Hippocampal formation (tissue), 2 donors: ENCODE measurements at regions not wholly inside any gene's neighbourhood (a gene's known extent, or its start where the extent isn't known, plus 50 kb on each side); places are given as distances from the start of the nearest gene placed in this dataset.

ENCODE experiments used
- DNase-seq, 2 donors: peaks; one replicate each; lab custom pipeline; 2025; lab: John Stamatoyannopoulos, UW

DNA sequence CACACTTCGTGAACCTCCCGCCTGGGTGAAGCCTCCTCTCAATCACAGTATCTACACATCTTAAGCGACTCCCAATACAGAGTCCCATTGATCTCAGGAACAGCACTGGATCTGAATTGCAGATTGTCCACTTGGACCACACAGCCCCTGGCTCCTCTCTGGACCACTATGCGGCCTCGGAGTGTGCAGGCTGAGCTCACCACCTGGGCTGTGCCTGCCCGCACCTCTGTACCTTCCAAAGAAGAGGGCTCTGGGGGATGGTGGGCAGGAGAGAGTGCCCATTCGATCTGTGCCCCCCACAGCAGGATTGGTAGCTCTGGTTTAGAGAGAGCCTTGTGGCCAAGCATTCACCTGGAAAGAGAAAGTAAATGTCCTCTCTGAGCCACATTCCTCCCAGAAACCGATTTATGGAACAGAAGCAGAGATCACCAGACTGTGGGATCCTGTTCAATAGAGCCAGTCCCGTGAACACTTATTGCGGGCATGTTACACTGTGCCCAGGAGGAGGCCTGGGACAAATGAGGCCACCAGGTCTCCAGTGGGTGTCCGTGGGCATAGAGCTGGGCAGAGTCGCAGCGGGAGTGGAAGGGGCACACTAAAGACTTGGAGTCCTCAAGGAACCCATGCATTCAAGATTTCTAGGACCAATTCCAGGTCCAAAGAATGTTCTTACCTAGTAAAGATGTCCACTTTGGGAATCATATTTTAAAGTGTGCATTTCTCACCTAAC, 141.6 kb upstream of the SOX1 start:
- DNase-seq: no peak

DNA sequence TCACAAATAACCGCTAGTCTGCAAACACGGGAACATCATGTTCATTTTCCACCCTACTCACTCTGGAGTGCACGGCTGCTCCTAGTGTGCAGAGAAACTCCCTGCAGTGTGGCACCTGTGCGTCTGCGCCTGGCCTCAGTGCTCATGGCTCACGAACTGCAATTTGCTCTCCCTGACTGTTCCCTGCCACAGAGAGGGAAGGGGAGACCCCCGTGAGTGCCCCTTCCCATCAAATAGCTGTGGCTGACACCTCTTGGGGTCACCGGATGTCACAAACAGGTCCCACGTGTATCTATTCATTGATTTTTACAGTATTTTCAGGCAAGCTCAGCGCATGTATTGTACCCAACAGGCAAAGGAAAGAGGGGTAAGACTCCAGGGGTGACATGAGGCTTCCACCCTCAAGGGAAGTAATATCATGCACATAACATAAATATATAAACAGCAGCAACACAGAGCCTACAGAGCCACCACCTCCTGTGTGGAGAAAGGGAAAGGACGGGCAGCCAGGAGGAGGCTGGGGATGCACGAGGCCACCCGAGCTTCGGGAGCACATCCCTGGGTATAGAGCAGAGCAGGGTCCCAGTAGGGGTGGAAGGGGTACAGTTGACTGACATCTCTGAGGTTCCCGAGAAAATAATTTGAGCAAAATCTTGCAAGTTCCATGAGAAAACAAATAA, 140.3 kb upstream of the SOX1 start:
- DNase-seq: no peak

DNA sequence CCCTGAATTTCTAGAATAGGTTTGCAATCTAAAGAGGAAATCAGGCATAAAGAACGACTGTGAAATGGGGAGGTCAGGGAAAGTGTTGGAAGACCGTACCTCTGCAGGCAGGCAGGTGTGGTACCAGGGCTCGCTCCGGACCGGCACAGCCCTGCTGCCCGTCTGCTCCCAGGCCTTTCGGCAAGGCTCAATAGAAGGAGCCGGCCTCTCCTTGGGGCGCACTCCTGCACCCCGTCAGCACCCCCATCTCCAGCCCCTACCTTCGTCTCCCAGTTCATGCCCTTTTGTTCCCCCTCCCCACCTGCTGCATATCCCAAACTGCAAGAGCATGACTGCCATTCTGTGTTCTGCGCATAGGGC, 139.8 kb upstream of the SOX1 start:
- DNase-seq: no peak

DNA sequence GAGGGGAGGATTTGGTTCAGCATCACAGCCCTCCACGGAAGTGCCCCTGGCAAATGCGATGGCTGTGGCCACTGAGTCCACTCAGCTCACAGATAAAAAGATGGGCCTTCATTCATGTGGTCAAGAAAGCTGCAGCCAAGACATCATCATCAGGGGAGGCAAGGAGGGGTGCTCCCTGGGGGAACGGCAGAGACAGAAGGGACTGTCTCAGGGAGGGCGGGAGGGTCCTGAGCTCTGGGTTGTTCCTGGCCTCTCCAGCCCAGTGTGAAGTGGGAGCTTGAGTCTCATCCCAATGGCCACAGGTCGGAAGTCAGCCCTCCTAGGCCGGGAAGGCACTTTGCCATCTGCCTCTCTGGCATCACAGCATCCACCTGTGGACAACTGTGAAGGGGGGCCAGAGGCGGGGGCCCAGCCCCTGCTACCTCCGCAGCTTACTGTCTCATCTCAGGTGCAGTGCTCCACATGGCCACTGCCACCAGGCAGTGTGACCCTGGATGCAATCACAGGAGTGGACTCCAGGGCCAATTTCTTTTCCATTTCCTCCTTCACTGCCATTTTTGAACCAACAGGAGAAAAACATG, 137.8 kb upstream of the SOX1 start:
- no peak for DNase-seq

DNA sequence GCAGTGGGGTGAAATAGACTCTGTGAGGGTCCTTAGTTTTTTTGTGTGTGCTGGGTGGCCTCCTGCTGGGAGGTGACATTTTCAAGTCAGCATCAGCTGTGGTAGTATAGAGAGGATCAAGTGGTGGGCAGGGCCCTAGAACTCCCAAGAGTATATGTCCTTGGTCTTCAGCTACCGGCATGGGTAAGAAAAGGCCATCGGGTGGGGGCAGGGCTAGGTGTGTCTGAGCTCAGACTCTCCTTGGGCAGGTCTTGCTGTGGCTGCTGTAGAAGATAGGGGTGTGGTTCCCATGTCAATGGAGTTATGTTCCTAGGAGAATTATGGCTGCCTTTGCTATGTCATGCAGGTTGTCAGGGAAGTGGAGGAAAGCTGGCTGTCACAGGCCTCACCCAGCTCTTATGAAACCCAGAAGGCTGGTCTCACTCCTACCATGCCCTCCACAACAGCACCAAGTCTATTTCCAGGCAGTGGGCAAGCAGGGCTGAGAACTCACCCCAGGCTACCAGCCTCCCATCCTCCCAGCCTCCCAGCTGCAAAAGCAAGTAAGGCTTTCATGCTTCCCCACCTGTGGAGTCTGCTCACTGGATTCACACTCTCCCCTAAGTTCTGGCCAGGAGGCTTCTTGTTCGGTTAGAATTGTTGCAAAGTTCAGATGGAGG, 130.6 kb upstream of the SOX1 start:
- no peak for DNase-seq

DNA sequence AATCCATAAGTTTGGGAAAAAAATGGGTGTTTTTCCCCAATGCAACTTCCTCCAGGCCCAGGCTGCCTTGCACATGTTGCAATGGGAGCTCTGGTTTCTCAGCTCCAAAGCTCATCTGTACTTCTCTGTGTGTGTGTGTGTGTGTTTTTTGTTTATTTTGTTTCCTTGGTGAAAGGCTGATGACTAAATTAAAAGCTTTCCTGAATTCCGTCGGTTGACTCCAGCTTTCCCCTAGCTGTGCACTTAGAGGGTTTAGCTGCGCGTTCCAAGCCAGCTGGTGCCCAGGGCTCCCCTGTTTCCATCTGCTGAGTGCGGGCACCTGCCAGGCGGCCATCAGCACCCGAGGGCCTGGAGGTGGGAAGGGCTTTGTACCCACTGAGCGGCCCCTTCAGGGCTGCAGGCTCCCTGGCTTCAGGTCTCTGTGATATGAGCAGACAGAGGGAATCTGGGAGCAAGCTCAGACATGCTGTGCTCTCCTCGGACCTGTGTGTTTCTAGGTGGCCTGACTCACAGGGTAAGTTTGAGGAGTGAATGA, 129.1 kb upstream of the SOX1 start:
- no peak for DNase-seq

DNA sequence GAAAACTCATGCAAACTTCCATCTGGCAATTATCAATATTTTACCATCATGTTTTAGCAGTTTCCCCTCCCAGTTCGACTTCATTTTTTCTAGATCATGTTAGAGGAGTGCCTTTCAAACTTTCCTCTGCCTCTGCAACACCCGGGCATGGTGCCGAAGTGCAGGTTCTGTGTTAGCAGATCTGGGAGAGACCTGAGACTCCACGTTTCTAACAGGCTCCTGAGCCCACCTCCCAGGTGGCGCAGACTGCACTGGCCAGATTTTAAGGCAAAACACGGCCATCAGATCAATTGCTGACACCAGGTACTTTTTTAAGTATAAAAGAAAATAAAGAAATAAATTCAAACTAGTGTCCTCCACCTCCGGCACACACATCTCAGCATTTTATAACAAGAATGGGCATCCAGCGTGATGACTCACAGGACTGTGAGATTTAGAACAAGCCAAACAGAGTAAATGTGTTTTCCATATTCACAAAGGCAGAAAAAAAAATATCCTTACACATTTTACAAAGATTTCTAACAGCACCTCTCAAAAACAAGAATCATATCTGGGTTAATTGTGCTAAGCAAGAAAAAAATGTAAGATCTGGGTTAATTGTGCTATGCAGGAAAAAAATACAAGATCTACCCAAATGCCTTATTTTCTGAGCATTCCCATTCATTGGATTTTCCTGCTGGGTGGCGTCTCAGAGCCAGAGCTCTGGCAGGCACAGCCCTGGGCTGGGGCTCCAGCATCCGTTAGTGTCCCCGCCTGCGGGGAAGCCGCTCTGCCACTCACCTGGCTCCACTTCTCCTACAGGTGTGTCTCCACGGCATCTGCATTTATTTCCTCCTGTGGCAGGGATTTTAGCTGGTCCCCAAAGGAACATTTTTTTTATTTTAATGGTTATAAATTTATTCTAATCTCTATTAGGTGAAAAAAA, 127.9 kb upstream of the SOX1 start:
- no peak for DNase-seq

DNA sequence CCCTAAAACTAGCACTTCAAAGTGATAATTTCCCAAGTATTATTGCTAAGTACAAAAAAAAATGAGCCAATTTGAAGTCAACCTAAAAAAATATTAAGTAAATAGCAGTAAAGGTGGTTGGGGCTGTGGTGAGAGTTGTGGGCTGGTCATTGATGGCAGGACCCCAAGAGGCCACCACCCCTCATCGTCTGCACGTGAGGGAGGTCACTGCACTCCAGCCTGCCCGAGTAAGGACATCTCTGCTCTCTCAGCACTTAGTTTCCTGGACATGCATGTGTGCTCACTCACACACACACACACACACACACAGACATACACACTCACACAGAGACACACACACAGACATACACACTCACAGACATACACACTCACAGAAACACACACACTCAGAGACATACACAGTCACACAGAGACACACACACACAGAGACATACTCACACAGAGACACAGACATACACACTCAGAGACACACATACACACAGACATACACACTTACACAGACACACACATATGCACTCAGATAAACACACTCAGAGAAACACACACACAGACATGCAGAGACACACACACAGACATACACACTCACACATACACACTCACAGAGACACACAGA, 127.2 kb upstream of the SOX1 start:
- DNase-seq: no peak

DNA sequence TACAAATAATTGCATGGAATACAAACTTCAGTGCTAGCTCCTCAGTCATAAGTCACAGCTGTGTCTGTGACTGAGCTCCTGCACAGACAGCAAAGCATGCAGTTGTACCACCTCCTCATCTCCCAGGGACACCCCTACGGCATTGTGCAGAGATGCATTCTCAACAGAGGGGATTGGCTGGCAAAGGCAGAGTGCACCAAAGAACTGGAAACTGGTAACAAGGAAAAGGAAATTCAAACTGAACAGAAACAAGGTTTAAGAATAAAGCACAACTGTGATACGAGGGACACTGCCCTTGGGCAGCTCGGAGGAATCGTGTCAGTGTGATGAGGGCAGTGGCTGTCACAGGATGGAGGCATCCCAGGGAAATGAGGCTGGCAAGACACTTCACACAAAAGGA, 126.1 kb upstream of the SOX1 start:
- DNase-seq: no peak

DNA sequence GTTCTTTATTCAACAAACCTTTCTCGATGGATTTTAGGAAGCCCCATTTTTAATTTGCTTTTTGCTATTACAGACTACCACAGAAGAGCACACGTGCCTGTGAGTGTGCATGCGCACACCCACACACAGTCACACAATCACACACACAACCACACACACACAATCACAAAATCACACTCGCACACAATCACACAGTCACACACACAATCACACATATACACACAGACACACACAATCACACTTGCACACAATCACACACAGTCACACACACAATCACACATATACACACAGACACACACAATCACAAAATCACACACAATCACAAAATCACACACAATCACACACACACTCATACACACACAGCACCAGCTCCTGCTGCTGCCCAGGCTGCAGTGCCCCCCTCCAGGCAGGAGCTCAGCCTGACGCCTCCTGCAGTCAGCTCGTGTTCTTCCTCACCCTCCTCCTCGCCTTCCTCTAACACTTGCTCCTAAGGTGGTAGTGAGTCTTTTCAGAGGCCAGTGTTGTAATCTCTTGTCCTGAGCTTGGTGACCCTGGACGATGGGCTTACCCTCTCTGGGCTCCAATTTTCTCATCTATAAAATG, 125.0 kb upstream of the SOX1 start:
- no peak for DNase-seq

DNA sequence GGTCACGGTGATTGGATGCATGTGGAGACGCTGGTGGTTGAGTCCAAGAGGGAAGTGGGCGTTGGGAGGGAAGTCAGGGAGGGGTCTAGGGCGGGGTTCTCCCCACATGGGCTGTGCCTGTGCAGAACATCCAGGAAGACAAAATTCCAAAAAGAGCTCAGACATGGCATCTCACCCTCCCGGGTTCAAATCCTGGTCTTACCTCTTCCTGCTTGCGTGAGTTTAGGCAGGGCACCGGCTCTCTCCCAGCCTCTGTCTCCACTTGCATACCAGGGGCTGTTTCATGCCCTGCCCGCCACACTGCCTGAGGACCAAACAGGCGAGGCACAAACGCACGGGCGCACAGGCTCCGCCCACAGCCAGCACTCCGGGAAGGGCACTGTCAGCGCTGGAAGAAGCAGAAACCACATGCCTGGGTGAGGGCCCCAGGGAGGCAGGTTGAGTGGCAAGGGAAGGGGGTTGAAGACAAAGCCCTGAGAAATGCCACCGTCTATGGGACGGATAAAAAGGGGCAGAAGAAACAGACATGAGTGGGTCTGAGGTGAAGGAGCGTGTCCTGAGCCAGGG, 123.6 kb upstream of the SOX1 start:
- DNase-seq: no peak

DNA sequence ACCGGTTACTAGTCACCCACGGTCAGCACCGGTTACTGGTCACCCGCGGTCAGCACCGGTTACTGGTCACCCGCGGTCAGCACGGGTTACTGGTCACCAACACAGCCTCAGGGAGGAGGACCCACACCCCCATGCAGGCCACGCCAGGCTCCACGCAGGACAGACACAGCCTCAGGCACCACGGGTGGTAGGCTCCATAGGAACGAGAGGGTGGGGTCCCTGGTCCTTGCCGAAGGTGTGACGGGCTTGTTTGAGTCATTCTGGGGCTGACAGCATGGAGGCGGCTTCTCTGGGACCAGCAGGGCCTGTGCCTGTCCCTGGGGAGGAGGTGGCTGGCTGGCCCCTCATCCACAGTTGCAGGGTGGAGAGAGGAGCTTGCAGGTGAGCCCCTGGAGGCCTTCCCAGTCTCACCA, 122.8 kb upstream of the SOX1 start:
- no peak for DNase-seq

DNA sequence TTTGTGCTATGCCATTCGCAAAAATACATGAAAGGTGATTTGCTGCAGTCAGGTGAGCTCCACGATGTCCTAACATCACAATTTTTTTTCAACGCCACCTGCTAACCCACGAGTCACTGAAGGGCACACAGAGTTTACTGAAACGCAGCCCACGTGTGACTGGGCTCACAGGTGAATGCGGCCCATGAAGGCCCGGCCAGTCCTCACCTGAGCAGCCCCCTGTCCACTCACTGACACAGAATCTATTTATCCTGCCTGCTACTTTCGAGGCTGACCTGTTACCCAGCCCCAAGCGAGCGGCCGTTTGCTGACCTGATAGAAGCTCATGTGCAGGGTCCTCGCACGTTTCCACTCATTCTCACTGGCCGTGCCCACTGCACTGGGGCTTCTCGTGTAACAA, 121.9 kb upstream of the SOX1 start:
- DNase-seq: no peak

DNA sequence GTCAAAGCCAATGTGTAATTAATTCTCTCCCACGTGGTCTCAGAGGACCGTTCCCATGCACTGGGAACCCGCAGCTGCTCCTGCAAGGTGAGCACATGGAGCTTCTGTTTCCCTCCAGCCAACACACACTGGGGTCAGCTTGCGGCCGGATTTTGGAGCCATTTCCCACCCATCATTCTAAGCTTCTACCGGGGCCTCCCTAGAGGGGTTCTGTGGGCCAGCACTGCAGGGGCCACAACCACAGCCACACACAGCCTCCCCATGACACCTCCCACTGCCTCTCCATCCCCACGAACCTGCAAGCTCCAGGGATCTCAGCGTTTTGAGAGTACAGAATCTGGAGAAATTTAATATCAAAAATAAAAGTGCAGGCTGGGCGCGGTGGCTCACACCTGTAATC, 120.7 kb upstream of the SOX1 start:
- no peak for DNase-seq

DNA sequence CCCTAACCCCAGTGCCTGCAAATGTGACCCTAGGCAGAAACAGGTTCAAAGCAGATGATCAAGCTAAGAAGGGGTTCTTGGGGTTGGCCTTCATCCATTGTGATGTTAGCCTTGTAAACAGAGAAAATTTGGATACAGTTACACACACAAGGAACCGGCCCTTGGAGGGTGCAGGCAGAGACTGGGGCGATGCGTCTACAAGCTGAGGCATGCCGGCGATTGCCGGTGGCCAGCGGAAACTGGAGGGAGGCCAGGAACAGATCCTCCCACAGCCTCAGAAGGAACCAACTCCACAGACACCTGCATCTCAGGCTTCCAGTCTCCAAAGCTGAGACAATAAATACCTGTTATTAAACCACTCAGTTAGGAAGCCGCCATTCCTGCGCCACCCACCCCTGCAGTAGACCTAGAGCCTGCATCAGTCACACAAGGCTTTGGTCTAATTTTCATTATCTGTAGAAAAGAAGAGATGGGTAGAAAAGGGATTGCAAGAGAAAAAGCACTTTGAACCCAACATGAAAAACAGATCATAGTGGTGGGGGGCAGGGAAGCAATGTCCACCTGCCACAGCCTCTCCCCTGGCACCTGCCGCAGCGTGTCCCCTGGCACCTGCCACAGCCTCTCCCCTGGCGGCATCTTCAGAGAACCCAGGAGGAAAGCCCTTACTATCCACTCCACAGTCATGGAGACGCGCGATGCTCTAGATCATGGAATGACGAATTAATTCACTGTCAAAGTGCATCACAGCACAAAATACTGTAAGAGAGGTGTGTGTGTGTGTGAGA, 119.7 kb upstream of the SOX1 start:
- DNase-seq: no peak

DNA sequence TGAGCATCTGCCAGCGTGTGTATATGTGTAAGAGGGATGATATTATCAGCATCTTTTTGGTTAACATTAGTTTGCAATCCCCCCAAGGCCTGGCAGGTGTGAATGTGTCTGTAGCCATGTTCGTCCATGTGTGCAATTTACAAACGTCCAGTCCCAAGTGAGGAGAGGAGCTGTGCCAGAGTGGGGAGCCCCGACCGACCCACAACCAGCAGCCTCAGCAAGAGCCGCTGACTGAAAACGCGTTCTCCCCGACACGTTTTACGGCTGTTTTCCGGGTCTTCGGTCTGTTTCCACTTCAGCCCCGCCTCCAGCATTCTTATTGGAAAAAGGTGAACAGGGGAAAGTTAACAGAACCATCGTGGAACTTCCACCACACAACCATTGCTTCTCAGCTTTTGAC, 119.1 kb upstream of the SOX1 start:
- no peak for DNase-seq

DNA sequence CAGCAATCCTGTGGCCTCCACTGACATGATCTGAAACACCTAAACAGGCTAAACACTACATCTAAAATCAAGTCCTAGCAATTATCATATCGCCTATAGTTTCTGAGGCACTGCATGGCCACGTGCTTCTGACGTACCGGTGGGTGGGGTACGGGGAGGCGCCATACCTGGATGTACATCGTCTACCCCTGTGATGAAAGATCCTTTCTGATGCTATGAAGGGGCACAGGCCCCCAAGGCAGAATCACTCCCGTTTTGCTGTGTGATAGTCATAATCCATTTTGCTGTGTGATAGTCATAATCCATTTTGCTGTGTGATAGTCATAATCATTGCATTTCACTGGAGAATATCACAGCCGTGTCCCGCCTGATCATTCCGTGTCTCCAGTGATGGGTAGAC, 118.7 kb upstream of the SOX1 start:
- no peak for DNase-seq

DNA sequence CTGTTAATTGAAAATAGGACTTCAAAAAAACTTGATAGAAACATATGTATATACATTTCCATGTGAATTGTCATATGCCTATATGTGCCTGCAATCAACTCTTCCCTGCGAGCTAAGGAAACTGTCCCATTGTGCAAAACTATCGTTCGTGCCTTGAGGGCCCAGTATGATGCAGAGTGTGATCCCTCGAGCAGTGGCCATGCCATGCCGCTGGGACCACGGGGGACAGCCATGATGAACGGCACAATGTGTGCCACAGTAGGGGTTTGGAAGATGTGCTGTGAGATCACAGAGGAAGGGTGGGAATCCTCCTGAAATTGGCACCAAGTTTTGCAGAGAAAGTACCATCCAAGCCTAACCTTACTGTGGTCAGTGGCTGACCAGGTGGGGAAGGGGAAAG, 118.1 kb upstream of the SOX1 start:
- DNase-seq: no peak

DNA sequence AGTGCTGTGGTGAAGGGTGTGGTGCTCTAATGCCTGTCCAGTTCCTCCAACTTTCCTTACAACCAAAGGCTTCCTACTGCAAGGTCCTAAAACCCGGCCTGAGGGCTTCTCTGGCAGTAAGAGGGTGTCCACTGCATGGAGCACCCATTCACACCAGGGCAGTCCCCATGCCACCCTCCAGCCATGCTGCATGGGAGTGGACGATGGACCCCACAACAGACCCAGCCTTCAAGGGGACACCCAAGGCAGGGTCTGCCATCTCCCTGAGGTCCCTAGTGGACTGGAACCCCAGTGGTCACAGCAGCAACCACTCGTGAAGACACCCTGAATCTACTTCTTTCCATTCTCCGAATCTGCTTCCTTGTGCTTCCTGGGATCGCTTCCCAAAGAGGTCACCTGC, 117.6 kb upstream of the SOX1 start:
- no peak for DNase-seq

DNA sequence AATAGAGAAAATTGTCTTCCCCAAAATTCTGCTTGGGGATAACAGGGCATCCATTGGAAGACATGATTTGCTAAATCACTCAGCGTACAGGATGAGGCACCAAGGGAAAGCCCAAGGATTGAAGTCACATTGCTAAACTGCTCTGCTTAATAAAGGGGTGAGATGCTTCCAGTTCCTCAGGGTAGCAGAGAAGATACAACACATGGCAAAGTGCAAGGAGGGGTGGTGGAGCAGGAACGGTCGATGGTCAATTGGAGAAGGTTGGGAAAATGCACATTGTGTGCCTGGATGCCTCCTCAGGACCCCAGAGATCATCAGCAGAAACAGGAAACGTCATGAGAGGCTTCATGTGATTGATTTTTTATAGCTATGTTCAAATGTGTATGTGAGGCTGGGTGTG, 116.3 kb upstream of the SOX1 start:
- DNase-seq: no peak
